H9 (cell line): ENCODE measurements at regions not wholly inside any gene's neighbourhood (a gene's known extent, or its start where the extent isn't known, plus 50 kb on each side); places are given as distances from the start of the nearest gene placed in this dataset.

Source experiments
- DNase-seq: peaks from one replicate; pipeline ENCODE4 v3.0.0-alpha.2; 2017
- H2AFZ ChIP-seq: one replicate; pipeline ENCODE4 v1.6.1; 2013; ENCODE audit warnings: mild to moderate bottlenecking, low read length, control low read depth, moderate library complexity
- H2AK5ac ChIP-seq: 2 replicates; pipeline ENCODE4 v1.6.1; 2013; ENCODE audit warnings: low read length, control low read depth, mixed read lengths; ENCODE audit not compliant: insufficient read length
- H2BK120ac ChIP-seq: one replicate; pipeline ENCODE4 v1.6.1; 2013; ENCODE audit warnings: low read depth, mild to moderate bottlenecking, low read length, control low read depth, inconsistent platforms; ENCODE audit not compliant: poor library complexity, severe bottlenecking
- H2BK12ac ChIP-seq: 2 replicates; pipeline ENCODE4 v1.6.1; 2013; ENCODE audit warnings: low read length, control low read depth, mixed read lengths, low read depth; ENCODE audit not compliant: insufficient read length
- H2BK15ac ChIP-seq: 2 replicates; pipeline ENCODE4 v1.6.1; 2013; ENCODE audit warnings: low read depth, low read length, control low read depth
- H2BK20ac ChIP-seq: one replicate; pipeline ENCODE4 v1.6.1; 2013; ENCODE audit warnings: low read depth, mild to moderate bottlenecking, low read length, control low read depth, inconsistent platforms; ENCODE audit not compliant: poor library complexity, severe bottlenecking
- H2BK5ac ChIP-seq: 2 replicates; pipeline ENCODE4 v1.6.1; 2013; ENCODE audit warnings: low read length, control low read depth, mixed read lengths; ENCODE audit not compliant: insufficient read length
- H3K14ac ChIP-seq: 2 replicates; pipeline ENCODE4 v1.6.1; 2013; ENCODE audit warnings: low read length, control low read depth; ENCODE audit not compliant: insufficient read depth
- H3K18ac ChIP-seq: 2 replicates; pipeline ENCODE4 v1.6.1; 2013; ENCODE audit warnings: low read depth, mild to moderate bottlenecking, mixed read lengths, low read length, control low read depth; ENCODE audit not compliant: insufficient read length
- H3K23ac ChIP-seq: 2 replicates; pipeline ENCODE4 v1.6.1; 2013; ENCODE audit warnings: low read length, control low read depth, mixed read lengths, low read depth; ENCODE audit not compliant: insufficient read length
- H3K23me2 ChIP-seq: 2 replicates; pipeline ENCODE4 v1.6.1; 2013; ENCODE audit warnings: low read depth, mild to moderate bottlenecking, mixed read lengths, low read length, control low read depth; ENCODE audit not compliant: insufficient read length, poor library complexity, severe bottlenecking
- H3K27ac ChIP-seq: 2 replicates; pipeline ENCODE4 v1.5.1; 2013; ENCODE audit warnings: low read length, control low read depth, mixed read lengths, low read depth; ENCODE audit not compliant: insufficient read length
- H3K27me3 ChIP-seq: 2 replicates; pipeline ENCODE4 v1.6.1; 2013; ENCODE audit warnings: low read length, control low read depth, inconsistent platforms; ENCODE audit not compliant: insufficient read depth
- H3K4ac ChIP-seq: 2 replicates; pipeline ENCODE4 v1.6.1; 2013; ENCODE audit warnings: low read depth, mild to moderate bottlenecking, control low read depth, inconsistent platforms, low read length, moderate library complexity
- H3K4me1 ChIP-seq: 2 replicates; pipeline ENCODE4 v1.6.1; 2013; ENCODE audit warnings: low read length, control low read depth, inconsistent platforms; ENCODE audit not compliant: insufficient read depth
- H3K4me2 ChIP-seq: 2 replicates; pipeline ENCODE4 v1.6.1; 2013; ENCODE audit warnings: low read length, control low read depth, mixed read lengths; ENCODE audit not compliant: insufficient read length, insufficient read depth
- H3K56ac ChIP-seq: 2 replicates; pipeline ENCODE4 v1.6.1; 2013; ENCODE audit warnings: low read depth, mild to moderate bottlenecking, mixed read lengths, low read length, control low read depth; ENCODE audit not compliant: insufficient read length
- H3K79me1 ChIP-seq: 2 replicates; pipeline ENCODE4 v1.6.1; 2013; ENCODE audit warnings: low read depth, mild to moderate bottlenecking, moderate library complexity, low read length, control low read depth, inconsistent platforms; ENCODE audit not compliant: insufficient read depth, poor library complexity, severe bottlenecking
- H3K79me2 ChIP-seq: 2 replicates; pipeline ENCODE4 v1.6.1; 2013; ENCODE audit warnings: low read length, control low read depth, inconsistent platforms; ENCODE audit not compliant: insufficient read depth
- H3K9ac ChIP-seq: 2 replicates; pipeline ENCODE4 v1.6.1; 2013; ENCODE audit warnings: low read length, control low read depth, mixed read lengths; ENCODE audit not compliant: insufficient read length; ENCODE audit errors: extremely low read depth
- H3K9me3 ChIP-seq: one replicate; pipeline ENCODE4 v1.6.1; 2013; ENCODE audit warnings: low read depth, low read length, inconsistent platforms; ENCODE audit not compliant: control insufficient read depth
- H3T11ph ChIP-seq: one replicate; pipeline ENCODE4 v1.6.1; 2013; ENCODE audit warnings: mild to moderate bottlenecking, low read length, control low read depth, inconsistent platforms
- H4K20me1 ChIP-seq: one replicate; pipeline ENCODE4 v1.6.1; 2013; ENCODE audit not compliant: control insufficient read depth, insufficient read length, insufficient read depth
- H4K5ac ChIP-seq: 2 replicates; pipeline ENCODE4 v1.6.1; 2013; ENCODE audit warnings: low read depth, mild to moderate bottlenecking, mixed read lengths, low read length, control low read depth; ENCODE audit not compliant: insufficient read length
- H4K8ac ChIP-seq: replicated peaks from 2 replicates; pipeline ENCODE4 v1.6.1; 2013; ENCODE audit warnings: low read length, control low read depth, mixed read lengths, low read depth; ENCODE audit not compliant: insufficient read length
- H4K91ac ChIP-seq: 2 replicates; pipeline ENCODE4 v1.6.1; 2013; ENCODE audit warnings: low read depth, mild to moderate bottlenecking, moderate library complexity, mixed read lengths, low read length, control low read depth; ENCODE audit not compliant: insufficient read length
- H3K27ac Mint-ChIP-seq, 3 experiments: 2 replicates in 2 of 3; 3 replicates in 1 of 3; pipeline ENCODE4 v1.8.0; 2020 to 2021; ENCODE audit warnings: mixed read lengths in 3 of 3, mild to moderate bottlenecking in 1 of 3, moderate library complexity in 1 of 3
- H3K27me3 Mint-ChIP-seq: 2 replicates; pipeline ENCODE4 v1.8.0; 2021; ENCODE audit warnings: low read depth, mild to moderate bottlenecking, moderate library complexity, mixed read lengths
- H3K36me3 Mint-ChIP-seq, 3 experiments: 2 replicates in 2 of 3; 3 replicates in 1 of 3; pipeline ENCODE4 v1.8.0; 2020 to 2021; ENCODE audit warnings: low read depth in 3 of 3, mixed read lengths in 3 of 3; ENCODE audit not compliant: insufficient read depth in 1 of 3
- H3K4me1 Mint-ChIP-seq, 2 experiments: 2 replicates each; pipeline ENCODE4 v1.8.0; 2020; ENCODE audit warnings: mixed read lengths in 2 of 2
- H3K4me3 Mint-ChIP-seq, 2 experiments: 2 replicates in 1 of 2; 3 replicates in 1 of 2; pipeline ENCODE4 v1.8.0; 2020 to 2021; ENCODE audit warnings: mild to moderate bottlenecking in 2 of 2, mixed read lengths in 2 of 2, moderate library complexity in 1 of 2
- H3K9me3 Mint-ChIP-seq, 2 experiments: 2 replicates in 1 of 2; 3 replicates in 1 of 2; pipeline ENCODE4 v1.8.0; 2020; ENCODE audit warnings: mild to moderate bottlenecking in 2 of 2, mixed read lengths in 2 of 2, moderate library complexity in 1 of 2
- CTCF ChIP-seq: fragments of 200-600 bp; sonication (generic); conservative IDR thresholded peaks from 3 replicates; pipeline ENCODE4 v1.8.0; 2021; ENCODE audit warnings: antibody characterized with exemption, mild to moderate bottlenecking
- WGBS: extraction: QIAGEN DNeasy Blood & Tissue Kit; methylation state at CpG from one replicate; pipeline ENCODE4 v1.1.7; 2013; ENCODE audit warnings: missing lambda C conversion rate, low lambda C conversion rate, mixed read lengths; ENCODE audit not compliant: insufficient read length; ENCODE audit errors: extremely low coverage; 5-methylcytosine and 5-hydroxymethylcytosine counted together

- H2BK12ac ChIP-seq = no peak overlapping the region
- H4K8ac ChIP-seq = no peak overlapping the region
- H3K18ac ChIP-seq = no peak overlapping the region
- H3K9me3 ChIP-seq = no peaks in the 10 kb centered on the region
- H4K91ac ChIP-seq = no peak overlapping the region
- H2BK5ac ChIP-seq = no peak overlapping the region
- H3K4me1 ChIP-seq = no peaks in the 10 kb centered on the region
- no peak overlapping the region for H3T11ph ChIP-seq
- no peaks in the 10 kb centered on the region for H3K23me2 ChIP-seq
- no peak overlapping the region for H2BK15ac ChIP-seq
- no peak overlapping the region for H3K27ac Mint-ChIP-seq
- no peak overlapping the region for H2AFZ ChIP-seq
- no peak overlapping the region for H2AK5ac ChIP-seq
- no peak for DNase-seq
- no peak overlapping the region for H3K27ac ChIP-seq
- H3K27me3 ChIP-seq = no peaks in the 10 kb centered on the region; the same call in 1 of the 2 replicates
- H3K27me3 Mint-ChIP-seq = peaks cover 13% of the 10 kb centered on the region
- H4K20me1 ChIP-seq = no peaks in the 10 kb centered on the region
- no peaks in the 10 kb centered on the region for H3K79me1 ChIP-seq
- no peak overlapping the region for H3K4ac ChIP-seq
- H2BK120ac ChIP-seq = no peak overlapping the region
- no peak overlapping the region for H3K4me3 Mint-ChIP-seq
- no peak overlapping the region for H3K56ac ChIP-seq
- peaks cover 2 to 5% (median 4%) of the 10 kb centered on the region in 3 experiments; a peak in 2 of 7 replicates for H3K36me3 Mint-ChIP-seq
- WGBS = no CpG with 5 or more reads among the region's 6 CpGs
- no peak for TF ChIP-seq CTCF
- no peak overlapping the region for H2BK20ac ChIP-seq
- no peaks in the 10 kb centered on the region for H3K79me2 ChIP-seq
- H3K4me1 Mint-ChIP-seq = peaks cover 6 to 7% of the 10 kb centered on the region in 2 experiments
- peaks cover 0 to 3% of the 10 kb centered on the region in 2 experiments; a peak in 2 of 5 replicates for H3K9me3 Mint-ChIP-seq
- H3K9ac ChIP-seq = no peak overlapping the region
- no peak overlapping the region for H3K23ac ChIP-seq
- H3K4me2 ChIP-seq = no peak overlapping the region
- H3K14ac ChIP-seq = no peak overlapping the region
- H4K5ac ChIP-seq = no peak overlapping the region
Measured at GRCh38 chr17:17413215-17413792, 63.5 kb upstream of the MED9 start.
